Natural killer cell (primary cell): ENCODE measurements at regions not wholly inside any gene's neighbourhood (a gene's known extent, or its start where the extent isn't known, plus 50 kb on each side); places are given as distances from the start of the nearest gene placed in this dataset.

Experiments used
- ATAC-seq, 3 donors: fragments of 150-1000 bp in 2 of 3; fragments of 200-7000 bp in 1 of 3; cut with Tn5 transposase; 1 replicate in 1 of 3; 2 replicates in 2 of 3; pipeline ENCODE4 v1.10.0; 2021; ENCODE audit warnings: mild to moderate bottlenecking in 2 of 3, moderate library complexity in 2 of 3
- DNase-seq, 2 donors: peaks; one replicate each; pipeline versions ENCODE4 v3.0.0 to v3.0.0-alpha.2; 2013 to 2021; ENCODE audit warnings: mixed read lengths in 1 of 2
- H3K27ac ChIP-seq: one replicate; pipeline ENCODE4 v1.5.1; 2013; ENCODE audit warnings: mild to moderate bottlenecking, low read length
- H3K27me3 ChIP-seq: one replicate; pipeline ENCODE4 v1.6.1; 2013; ENCODE audit warnings: low read length; ENCODE audit not compliant: control insufficient read depth, insufficient read depth
- H3K36me3 ChIP-seq: one replicate; pipeline ENCODE4 v1.6.1; 2013; ENCODE audit warnings: low read length; ENCODE audit not compliant: control insufficient read depth, insufficient read depth
- H3K4me1 ChIP-seq: one replicate; pipeline ENCODE4 v1.6.1; 2013; ENCODE audit warnings: low read length; ENCODE audit not compliant: control insufficient read depth, insufficient read depth
- H3K4me3 ChIP-seq: one replicate; pipeline ENCODE4 v1.5.1; 2013; ENCODE audit warnings: low read length
- H3K9me3 ChIP-seq: one replicate; pipeline ENCODE4 v1.6.1; 2013; ENCODE audit warnings: low read length; ENCODE audit not compliant: control insufficient read depth, insufficient read depth
- H3K27ac Mint-ChIP-seq, 2 donors: one replicate each; pipeline ENCODE4 v1.8.0; 2022; ENCODE audit warnings: mild to moderate bottlenecking in 2 of 2, mixed read lengths in 2 of 2, moderate library complexity in 1 of 2
- H3K27me3 Mint-ChIP-seq, 2 donors: one replicate each; pipeline ENCODE4 v1.8.0; 2022; ENCODE audit warnings: low read depth in 2 of 2, mixed read lengths in 2 of 2
- H3K36me3 Mint-ChIP-seq: one replicate; pipeline ENCODE4 v1.8.0; 2022; ENCODE audit warnings: mixed read lengths
- H3K4me1 Mint-ChIP-seq, 2 donors: one replicate each; pipeline ENCODE4 v1.8.0; 2022; ENCODE audit warnings: mixed read lengths in 2 of 2
- H3K4me3 Mint-ChIP-seq: one replicate; pipeline ENCODE4 v1.8.0; 2022; ENCODE audit warnings: mild to moderate bottlenecking, moderate library complexity, mixed read lengths
- H3K9me3 Mint-ChIP-seq, 2 donors: one replicate each; pipeline ENCODE4 v1.8.0; 2022; ENCODE audit warnings: mixed read lengths in 2 of 2
- WGBS: methylation state at CpG from one replicate; pipeline ENCODE4 v1.1.7; 2013; ENCODE audit warnings: missing lambda C conversion rate; ENCODE audit not compliant: insufficient coverage; 5-methylcytosine and 5-hydroxymethylcytosine counted together
- intact Hi-C: fragments of 100-400 bp; cut with micrococcal nuclease; formaldehyde crosslinking; loops from one replicate; pipeline ENCODE4 v1.14.2; 2022
- TF ChIP-seq, protein P1 (sequence below): fragments of 200-600 bp; IDR thresholded peaks from one replicate; pipeline ENCODE4 v1.8.0; 2022; ENCODE audit warnings: antibody characterized with exemption

DNA sequence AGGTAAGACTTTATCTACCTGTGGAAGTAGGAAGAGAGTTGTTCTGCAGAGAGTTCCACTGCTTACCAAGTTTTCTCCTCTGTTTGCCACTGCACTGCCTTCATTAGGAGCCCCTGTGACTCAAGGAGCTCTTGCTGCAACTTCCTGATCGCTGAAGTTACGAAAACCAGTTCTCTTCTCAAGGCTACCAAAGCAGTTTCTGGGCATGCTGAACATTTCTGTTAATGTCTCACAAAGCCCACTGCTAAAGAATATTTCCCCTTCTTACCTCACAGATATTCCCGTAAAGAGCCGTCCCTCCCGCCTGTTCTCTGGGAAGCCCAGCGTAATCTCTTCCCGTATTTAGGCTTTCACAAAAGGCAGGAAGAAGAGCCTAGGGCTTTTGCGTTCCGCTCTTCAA lies 82.6 kb upstream of the OXGR1 start:
- 75% methylated on average over 9 of the region's 9 CpGs for WGBS
- Histone ChIP-seq H3K36me3 (no peaks in the 10 kb centered on the region), H3K27ac (no peak overlapping the region), H3K4me1 (no peaks in the 10 kb centered on the region), H3K4me3 (no peak overlapping the region), H3K9me3 (no peaks in the 10 kb centered on the region), H3K27me3 (no peaks in the 10 kb centered on the region)
- intact Hi-C loops: no loop called here
- H3K27ac Mint-ChIP-seq: no peak overlapping the region
- no peak for DNase-seq
- H3K4me3 Mint-ChIP-seq: no peak overlapping the region
- H3K9me3 Mint-ChIP-seq: peaks cover 4 to 5% of the 10 kb centered on the region in 2 donors
- ATAC-seq: no peak
- H3K4me1 Mint-ChIP-seq: no peaks in the 10 kb centered on the region
- no peaks in the 10 kb centered on the region for H3K36me3 Mint-ChIP-seq
- H3K27me3 Mint-ChIP-seq: peaks cover 3 to 6% of the 10 kb centered on the region in 2 donors
- TF ChIP-seq, protein P1, sequence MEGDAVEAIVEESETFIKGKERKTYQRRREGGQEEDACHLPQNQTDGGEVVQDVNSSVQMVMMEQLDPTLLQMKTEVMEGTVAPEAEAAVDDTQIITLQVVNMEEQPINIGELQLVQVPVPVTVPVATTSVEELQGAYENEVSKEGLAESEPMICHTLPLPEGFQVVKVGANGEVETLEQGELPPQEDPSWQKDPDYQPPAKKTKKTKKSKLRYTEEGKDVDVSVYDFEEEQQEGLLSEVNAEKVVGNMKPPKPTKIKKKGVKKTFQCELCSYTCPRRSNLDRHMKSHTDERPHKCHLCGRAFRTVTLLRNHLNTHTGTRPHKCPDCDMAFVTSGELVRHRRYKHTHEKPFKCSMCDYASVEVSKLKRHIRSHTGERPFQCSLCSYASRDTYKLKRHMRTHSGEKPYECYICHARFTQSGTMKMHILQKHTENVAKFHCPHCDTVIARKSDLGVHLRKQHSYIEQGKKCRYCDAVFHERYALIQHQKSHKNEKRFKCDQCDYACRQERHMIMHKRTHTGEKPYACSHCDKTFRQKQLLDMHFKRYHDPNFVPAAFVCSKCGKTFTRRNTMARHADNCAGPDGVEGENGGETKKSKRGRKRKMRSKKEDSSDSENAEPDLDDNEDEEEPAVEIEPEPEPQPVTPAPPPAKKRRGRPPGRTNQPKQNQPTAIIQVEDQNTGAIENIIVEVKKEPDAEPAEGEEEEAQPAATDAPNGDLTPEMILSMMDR: no peak

DNA sequence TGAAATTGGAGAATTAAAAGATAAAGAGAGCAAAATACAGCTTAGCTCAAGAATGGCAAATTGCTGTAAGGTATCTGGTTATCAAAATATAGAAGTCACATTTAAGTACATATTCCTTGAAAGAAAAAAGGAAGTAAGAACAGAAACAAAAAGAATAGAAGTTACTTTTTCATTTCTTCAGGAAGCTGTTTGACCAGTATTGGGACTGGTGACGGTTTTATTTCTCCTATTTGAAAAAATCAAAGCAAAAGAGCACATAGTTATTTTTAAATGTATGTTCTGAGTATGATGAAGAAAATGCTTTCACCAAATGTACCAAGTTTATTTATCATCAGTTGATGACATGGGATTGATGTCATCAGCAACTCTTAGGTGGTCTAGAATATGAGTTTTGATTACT lies 83.1 kb upstream of the OXGR1 start:
- H3K36me3 Mint-ChIP-seq: no peaks in the 10 kb centered on the region

DNA sequence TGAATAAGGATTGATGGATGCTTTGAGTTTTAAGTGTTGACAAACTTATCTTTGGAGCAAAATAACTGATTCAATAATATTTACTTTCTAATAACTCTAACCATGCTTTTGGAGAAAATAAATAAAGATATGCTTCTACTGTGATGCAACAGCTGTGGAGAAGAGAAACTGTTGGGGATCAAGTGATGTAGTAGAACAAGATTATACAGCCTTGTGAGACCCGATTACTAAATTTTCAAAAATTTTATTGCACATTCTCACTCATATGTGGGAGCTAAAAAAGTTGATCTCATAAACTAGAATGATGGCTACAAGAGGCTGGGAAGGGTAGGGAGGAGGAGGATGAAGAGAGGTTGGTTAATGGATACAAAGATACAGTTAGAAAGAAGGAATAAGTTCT lies 85.5 kb upstream of the OXGR1 start:
- peaks cover 0 to under 1% of the 10 kb centered on the region in 2 donors for H3K9me3 Mint-ChIP-seq

More for the DNA sequence above, 83.1 kb upstream of the OXGR1 start:
- H3K27me3 Mint-ChIP-seq: peaks cover 3 to 6% of the 10 kb centered on the region in 2 donors
- Histone ChIP-seq H3K9me3 (no peaks in the 10 kb centered on the region), H3K4me1 (no peaks in the 10 kb centered on the region), H3K36me3 (no peaks in the 10 kb centered on the region), H3K4me3 (no peak overlapping the region), H3K27me3 (no peaks in the 10 kb centered on the region), H3K27ac (no peak overlapping the region)
- ATAC-seq (no peak), DNase-seq (no peak)
- H3K9me3 Mint-ChIP-seq: peaks cover 4 to 5% of the 10 kb centered on the region in 2 donors
- no peaks in the 10 kb centered on the region for H3K4me1 Mint-ChIP-seq
- 29% methylated on average over 1 of the region's 1 CpG for WGBS
- no peak overlapping the region for H3K4me3 Mint-ChIP-seq
- H3K27ac Mint-ChIP-seq: no peak overlapping the region
- intact Hi-C loops: no loop called here
- TF ChIP-seq, protein P1: no peak

More for the DNA sequence above, 85.5 kb upstream of the OXGR1 start:
- Histone ChIP-seq H3K9me3 (no peaks in the 10 kb centered on the region), H3K27ac (no peak overlapping the region), H3K36me3 (no peaks in the 10 kb centered on the region), H3K4me3 (no peak overlapping the region), H3K4me1 (no peaks in the 10 kb centered on the region), H3K27me3 (peaks cover 2% of the 10 kb centered on the region)
- ATAC-seq (no peak), DNase-seq (no peak)
- Mint-ChIP-seq H3K4me1 (no peaks in the 10 kb centered on the region), H3K4me3 (no peak overlapping the region), H3K27ac (no peak overlapping the region), H3K36me3 (no peaks in the 10 kb centered on the region), H3K27me3 (peaks cover 6 to 8% of the 10 kb centered on the region in 2 donors)
- TF ChIP-seq, protein P1: no peak
- intact Hi-C loops: no loop called here
- 100% methylated on average over 1 of the region's 1 CpG for WGBS
